Upper lobe of left lung (tissue), 4 donors: ENCODE measurements at regions not wholly inside any gene's neighbourhood (a gene's known extent, or its start where the extent isn't known, plus 50 kb on each side); places are given as distances from the start of the nearest gene placed in this dataset.

Experiments used
- POLR2A ChIP-seq, 4 donors: fragments of 450-650 bp; IDR thresholded peaks; one replicate each; pipeline ENCODE4 v1.5.1; 2016 to 2017; ENCODE audit warnings: antibody characterized with exemption in 4 of 4, mild to moderate bottlenecking in 2 of 4
- TF ChIP-seq, protein P1 (sequence below), 6 experiments: fragments of 450-650 bp in 4 of 6; fragments of 200-600 bp in 2 of 6; sonication (generic) in 2 of 6; IDR thresholded peaks; one replicate each; pipeline ENCODE4 v1.5.1; 2016 to 2019; ENCODE audit warnings: antibody characterized with exemption in 6 of 6

DNA sequence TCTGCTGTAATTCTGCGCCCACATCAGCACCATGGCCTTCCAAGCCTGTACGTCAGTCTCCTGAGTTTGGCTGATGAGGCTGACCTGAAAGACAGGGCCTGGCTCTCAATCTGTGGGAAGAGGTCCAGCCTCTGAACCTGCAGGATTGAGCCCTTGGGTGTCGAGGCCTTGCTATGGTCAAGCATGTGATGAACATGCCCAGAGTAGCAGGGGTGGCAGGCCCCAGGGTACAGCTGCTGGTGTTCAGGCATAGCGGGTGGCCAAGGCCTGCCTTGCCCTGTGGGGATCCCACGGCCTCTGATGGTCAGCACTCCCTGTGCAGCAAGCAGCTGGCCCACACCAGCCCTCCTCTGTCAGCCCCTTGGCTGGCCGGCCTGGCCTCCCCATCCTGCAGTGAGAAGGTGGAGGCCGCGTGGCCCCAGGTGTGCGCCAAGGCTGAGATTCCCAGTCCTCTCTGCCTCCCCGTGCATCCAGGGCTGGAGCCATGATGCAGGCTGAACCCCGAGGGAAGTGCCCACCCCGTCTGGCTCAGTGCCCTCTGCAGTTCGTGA, 298.4 kb downstream of the NDUFA10 start:
- TF ChIP-seq, protein P1, sequence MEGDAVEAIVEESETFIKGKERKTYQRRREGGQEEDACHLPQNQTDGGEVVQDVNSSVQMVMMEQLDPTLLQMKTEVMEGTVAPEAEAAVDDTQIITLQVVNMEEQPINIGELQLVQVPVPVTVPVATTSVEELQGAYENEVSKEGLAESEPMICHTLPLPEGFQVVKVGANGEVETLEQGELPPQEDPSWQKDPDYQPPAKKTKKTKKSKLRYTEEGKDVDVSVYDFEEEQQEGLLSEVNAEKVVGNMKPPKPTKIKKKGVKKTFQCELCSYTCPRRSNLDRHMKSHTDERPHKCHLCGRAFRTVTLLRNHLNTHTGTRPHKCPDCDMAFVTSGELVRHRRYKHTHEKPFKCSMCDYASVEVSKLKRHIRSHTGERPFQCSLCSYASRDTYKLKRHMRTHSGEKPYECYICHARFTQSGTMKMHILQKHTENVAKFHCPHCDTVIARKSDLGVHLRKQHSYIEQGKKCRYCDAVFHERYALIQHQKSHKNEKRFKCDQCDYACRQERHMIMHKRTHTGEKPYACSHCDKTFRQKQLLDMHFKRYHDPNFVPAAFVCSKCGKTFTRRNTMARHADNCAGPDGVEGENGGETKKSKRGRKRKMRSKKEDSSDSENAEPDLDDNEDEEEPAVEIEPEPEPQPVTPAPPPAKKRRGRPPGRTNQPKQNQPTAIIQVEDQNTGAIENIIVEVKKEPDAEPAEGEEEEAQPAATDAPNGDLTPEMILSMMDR (IDR thresholded peaks at IDR 0.05), result no peak
- no peak for TF ChIP-seq POLR2A (IDR thresholded peaks at IDR 0.05)
